ENCODE measurements at regions not wholly inside any gene's neighbourhood (a gene's known extent, or its start where the extent isn't known, plus 50 kb on each side); places are given as distances from the start of the nearest gene placed in this dataset.

- DNase-seq (ENCODE audit: extremely low spot score, unreplicated experiment), result no peak
- TF ChIP-seq CTCF (IDR thresholded peaks at IDR 0.05), result no peak
- Mint-ChIP-seq H3K9me3 (ENCODE audit: unreplicated experiment) (no peaks in the 10 kb centered on the region), H3K27me3 (ENCODE audit: unreplicated experiment) (no peaks in the 10 kb centered on the region), H3K4me3 (ENCODE audit: unreplicated experiment) (no peak overlapping the region), H3K4me1 (ENCODE audit: unreplicated experiment) (peaks cover 40% of the 10 kb centered on the region), H3K36me3 (ENCODE audit: unreplicated experiment) (no peaks in the 10 kb centered on the region), H3K27ac (ENCODE audit: unreplicated experiment) (no peak overlapping the region)
These were observed 149.6 kb upstream of the DMRT1 start for GRCh38 chr9:691825-692400.

- TF ChIP-seq CTCF (IDR thresholded peaks at IDR 0.05), result no peak
- Mint-ChIP-seq H3K4me1 (ENCODE audit: unreplicated experiment) (peaks cover 43% of the 10 kb centered on the region), H3K9me3 (ENCODE audit: unreplicated experiment) (no peaks in the 10 kb centered on the region), H3K4me3 (ENCODE audit: unreplicated experiment) (no peak overlapping the region), H3K27me3 (ENCODE audit: unreplicated experiment) (no peaks in the 10 kb centered on the region), H3K36me3 (ENCODE audit: unreplicated experiment) (no peaks in the 10 kb centered on the region), H3K27ac (ENCODE audit: unreplicated experiment) (peak overlapping the region; percentile 91)
- DNase-seq (ENCODE audit: extremely low spot score, unreplicated experiment), result peak; percentile 1
These were observed 148.8 kb upstream of the DMRT1 start for GRCh38 chr9:692636-693129.

- DNase-seq (ENCODE audit: extremely low spot score, unreplicated experiment), result peak; percentile 44
- Mint-ChIP-seq H3K27ac (ENCODE audit: unreplicated experiment) (peak overlapping the region; percentile 91), H3K9me3 (ENCODE audit: unreplicated experiment) (no peaks in the 10 kb centered on the region), H3K27me3 (ENCODE audit: unreplicated experiment) (no peaks in the 10 kb centered on the region), H3K36me3 (ENCODE audit: unreplicated experiment) (no peaks in the 10 kb centered on the region), H3K4me3 (ENCODE audit: unreplicated experiment) (peak overlapping the region; percentile 64), H3K4me1 (ENCODE audit: unreplicated experiment) (peaks cover 48% of the 10 kb centered on the region)
- peak; percentile 28 for TF ChIP-seq CTCF (IDR thresholded peaks at IDR 0.05)
These were observed 148.1 kb upstream of the DMRT1 start for GRCh38 chr9:693201-694091.

GRCh38 chr9:694092-694402 lies 147.4 kb upstream of the DMRT1 start:
- DNase-seq (ENCODE audit: extremely low spot score, unreplicated experiment), result peak; percentile 8
- Mint-ChIP-seq H3K4me3 (ENCODE audit: unreplicated experiment) (peak overlapping the region; percentile 64), H3K36me3 (ENCODE audit: unreplicated experiment) (no peaks in the 10 kb centered on the region), H3K9me3 (ENCODE audit: unreplicated experiment) (no peaks in the 10 kb centered on the region), H3K4me1 (ENCODE audit: unreplicated experiment) (peaks cover 53% of the 10 kb centered on the region), H3K27ac (ENCODE audit: unreplicated experiment) (peak overlapping the region; percentile 91), H3K27me3 (ENCODE audit: unreplicated experiment) (no peaks in the 10 kb centered on the region)
- TF ChIP-seq CTCF (IDR thresholded peaks at IDR 0.05), result no peak

Data from osteocyte (in vitro differentiated cells).